H9 (cell line): ENCODE measurements at regions not wholly inside any gene's neighbourhood (a gene's known extent, or its start where the extent isn't known, plus 50 kb on each side); places are given as distances from the start of the nearest gene placed in this dataset.

Experiments
- DNase-seq: peaks from one replicate; pipeline ENCODE4 v3.0.0-alpha.2; 2017
- H2AFZ ChIP-seq: one replicate; pipeline ENCODE4 v1.6.1; 2013; ENCODE audit warnings: mild to moderate bottlenecking, low read length, control low read depth, moderate library complexity
- H2AK5ac ChIP-seq: 2 replicates; pipeline ENCODE4 v1.6.1; 2013; ENCODE audit warnings: low read length, control low read depth, mixed read lengths; ENCODE audit not compliant: insufficient read length
- H2BK120ac ChIP-seq: one replicate; pipeline ENCODE4 v1.6.1; 2013; ENCODE audit warnings: low read depth, mild to moderate bottlenecking, low read length, control low read depth, inconsistent platforms; ENCODE audit not compliant: poor library complexity, severe bottlenecking
- H2BK12ac ChIP-seq: 2 replicates; pipeline ENCODE4 v1.6.1; 2013; ENCODE audit warnings: low read length, control low read depth, mixed read lengths, low read depth; ENCODE audit not compliant: insufficient read length
- H2BK15ac ChIP-seq: 2 replicates; pipeline ENCODE4 v1.6.1; 2013; ENCODE audit warnings: low read depth, low read length, control low read depth
- H2BK20ac ChIP-seq: one replicate; pipeline ENCODE4 v1.6.1; 2013; ENCODE audit warnings: low read depth, mild to moderate bottlenecking, low read length, control low read depth, inconsistent platforms; ENCODE audit not compliant: poor library complexity, severe bottlenecking
- H2BK5ac ChIP-seq: 2 replicates; pipeline ENCODE4 v1.6.1; 2013; ENCODE audit warnings: low read length, control low read depth, mixed read lengths; ENCODE audit not compliant: insufficient read length
- H3K14ac ChIP-seq: 2 replicates; pipeline ENCODE4 v1.6.1; 2013; ENCODE audit warnings: low read length, control low read depth; ENCODE audit not compliant: insufficient read depth
- H3K18ac ChIP-seq: 2 replicates; pipeline ENCODE4 v1.6.1; 2013; ENCODE audit warnings: low read depth, mild to moderate bottlenecking, mixed read lengths, low read length, control low read depth; ENCODE audit not compliant: insufficient read length
- H3K23ac ChIP-seq: 2 replicates; pipeline ENCODE4 v1.6.1; 2013; ENCODE audit warnings: low read length, control low read depth, mixed read lengths, low read depth; ENCODE audit not compliant: insufficient read length
- H3K23me2 ChIP-seq: 2 replicates; pipeline ENCODE4 v1.6.1; 2013; ENCODE audit warnings: low read depth, mild to moderate bottlenecking, mixed read lengths, low read length, control low read depth; ENCODE audit not compliant: insufficient read length, poor library complexity, severe bottlenecking
- H3K27ac ChIP-seq: 2 replicates; pipeline ENCODE4 v1.5.1; 2013; ENCODE audit warnings: low read length, control low read depth, mixed read lengths, low read depth; ENCODE audit not compliant: insufficient read length
- H3K27me3 ChIP-seq: 2 replicates; pipeline ENCODE4 v1.6.1; 2013; ENCODE audit warnings: low read length, control low read depth, inconsistent platforms; ENCODE audit not compliant: insufficient read depth
- H3K4ac ChIP-seq: 2 replicates; pipeline ENCODE4 v1.6.1; 2013; ENCODE audit warnings: low read depth, mild to moderate bottlenecking, control low read depth, inconsistent platforms, low read length, moderate library complexity
- H3K4me1 ChIP-seq: 2 replicates; pipeline ENCODE4 v1.6.1; 2013; ENCODE audit warnings: low read length, control low read depth, inconsistent platforms; ENCODE audit not compliant: insufficient read depth
- H3K4me2 ChIP-seq: 2 replicates; pipeline ENCODE4 v1.6.1; 2013; ENCODE audit warnings: low read length, control low read depth, mixed read lengths; ENCODE audit not compliant: insufficient read length, insufficient read depth
- H3K56ac ChIP-seq: 2 replicates; pipeline ENCODE4 v1.6.1; 2013; ENCODE audit warnings: low read depth, mild to moderate bottlenecking, mixed read lengths, low read length, control low read depth; ENCODE audit not compliant: insufficient read length
- H3K79me1 ChIP-seq: 2 replicates; pipeline ENCODE4 v1.6.1; 2013; ENCODE audit warnings: low read depth, mild to moderate bottlenecking, moderate library complexity, low read length, control low read depth, inconsistent platforms; ENCODE audit not compliant: insufficient read depth, poor library complexity, severe bottlenecking
- H3K79me2 ChIP-seq: 2 replicates; pipeline ENCODE4 v1.6.1; 2013; ENCODE audit warnings: low read length, control low read depth, inconsistent platforms; ENCODE audit not compliant: insufficient read depth
- H3K9ac ChIP-seq: 2 replicates; pipeline ENCODE4 v1.6.1; 2013; ENCODE audit warnings: low read length, control low read depth, mixed read lengths; ENCODE audit not compliant: insufficient read length; ENCODE audit errors: extremely low read depth
- H3K9me3 ChIP-seq: one replicate; pipeline ENCODE4 v1.6.1; 2013; ENCODE audit warnings: low read depth, low read length, inconsistent platforms; ENCODE audit not compliant: control insufficient read depth
- H3T11ph ChIP-seq: one replicate; pipeline ENCODE4 v1.6.1; 2013; ENCODE audit warnings: mild to moderate bottlenecking, low read length, control low read depth, inconsistent platforms
- H4K20me1 ChIP-seq: one replicate; pipeline ENCODE4 v1.6.1; 2013; ENCODE audit not compliant: control insufficient read depth, insufficient read length, insufficient read depth
- H4K5ac ChIP-seq: 2 replicates; pipeline ENCODE4 v1.6.1; 2013; ENCODE audit warnings: low read depth, mild to moderate bottlenecking, mixed read lengths, low read length, control low read depth; ENCODE audit not compliant: insufficient read length
- H4K8ac ChIP-seq: replicated peaks from 2 replicates; pipeline ENCODE4 v1.6.1; 2013; ENCODE audit warnings: low read length, control low read depth, mixed read lengths, low read depth; ENCODE audit not compliant: insufficient read length
- H4K91ac ChIP-seq: 2 replicates; pipeline ENCODE4 v1.6.1; 2013; ENCODE audit warnings: low read depth, mild to moderate bottlenecking, moderate library complexity, mixed read lengths, low read length, control low read depth; ENCODE audit not compliant: insufficient read length
- H3K27ac Mint-ChIP-seq, 3 experiments: 2 replicates in 2 of 3; 3 replicates in 1 of 3; pipeline ENCODE4 v1.8.0; 2020 to 2021; ENCODE audit warnings: mixed read lengths in 3 of 3, mild to moderate bottlenecking in 1 of 3, moderate library complexity in 1 of 3
- H3K27me3 Mint-ChIP-seq: 2 replicates; pipeline ENCODE4 v1.8.0; 2021; ENCODE audit warnings: low read depth, mild to moderate bottlenecking, moderate library complexity, mixed read lengths
- H3K36me3 Mint-ChIP-seq, 3 experiments: 2 replicates in 2 of 3; 3 replicates in 1 of 3; pipeline ENCODE4 v1.8.0; 2020 to 2021; ENCODE audit warnings: low read depth in 3 of 3, mixed read lengths in 3 of 3; ENCODE audit not compliant: insufficient read depth in 1 of 3
- H3K4me1 Mint-ChIP-seq, 2 experiments: 2 replicates each; pipeline ENCODE4 v1.8.0; 2020; ENCODE audit warnings: mixed read lengths in 2 of 2
- H3K4me3 Mint-ChIP-seq, 2 experiments: 2 replicates in 1 of 2; 3 replicates in 1 of 2; pipeline ENCODE4 v1.8.0; 2020 to 2021; ENCODE audit warnings: mild to moderate bottlenecking in 2 of 2, mixed read lengths in 2 of 2, moderate library complexity in 1 of 2
- H3K9me3 Mint-ChIP-seq, 2 experiments: 2 replicates in 1 of 2; 3 replicates in 1 of 2; pipeline ENCODE4 v1.8.0; 2020; ENCODE audit warnings: mild to moderate bottlenecking in 2 of 2, mixed read lengths in 2 of 2, moderate library complexity in 1 of 2
- WGBS: extraction: QIAGEN DNeasy Blood & Tissue Kit; methylation state at CpG from one replicate; pipeline ENCODE4 v1.1.7; 2013; ENCODE audit warnings: missing lambda C conversion rate, low lambda C conversion rate, mixed read lengths; ENCODE audit not compliant: insufficient read length; ENCODE audit errors: extremely low coverage; 5-methylcytosine and 5-hydroxymethylcytosine counted together
- TF ChIP-seq, protein P1 (sequence below): fragments of 200-600 bp; sonication (generic); conservative IDR thresholded peaks from 3 replicates; pipeline ENCODE4 v1.8.0; 2021; ENCODE audit warnings: antibody characterized with exemption, mild to moderate bottlenecking

DNA sequence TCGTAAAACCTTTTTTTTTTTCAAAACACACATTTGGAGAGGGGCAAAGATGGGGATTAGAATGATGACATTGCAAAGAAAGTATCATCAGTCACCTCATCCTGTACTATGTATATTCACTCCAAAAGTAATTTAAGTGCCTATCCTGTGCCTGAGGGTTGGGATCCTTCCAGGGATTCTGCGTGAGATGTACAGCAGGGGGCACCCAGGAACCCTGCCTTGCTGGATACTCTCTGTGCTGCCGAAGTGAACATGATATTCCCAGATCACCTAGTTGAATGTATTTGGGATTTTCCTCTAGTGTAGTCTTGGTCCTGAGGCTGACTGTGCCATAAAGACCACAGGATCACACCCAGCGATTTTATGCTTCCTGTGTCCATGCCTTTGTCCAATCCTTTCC lies 372.7 kb downstream of the IPO8 start:
- H2AFZ ChIP-seq: no peak overlapping the region
- no peaks in the 10 kb centered on the region for H3K79me2 ChIP-seq
- H3K4me1 Mint-ChIP-seq: no peaks in the 10 kb centered on the region
- H3K4ac ChIP-seq: no peak overlapping the region
- no peaks in the 10 kb centered on the region for H3K23me2 ChIP-seq
- H4K5ac ChIP-seq: no peak overlapping the region
- no peak overlapping the region for H3K4me2 ChIP-seq
- H3K9me3 ChIP-seq: no peaks in the 10 kb centered on the region
- H3K79me1 ChIP-seq: no peaks in the 10 kb centered on the region
- no peak overlapping the region for H3K18ac ChIP-seq
- H3K14ac ChIP-seq: no peak overlapping the region
- H3K27ac Mint-ChIP-seq: no peak overlapping the region
- H2BK15ac ChIP-seq: no peak overlapping the region
- H3K9ac ChIP-seq: no peak overlapping the region
- H4K20me1 ChIP-seq: no peaks in the 10 kb centered on the region
- no peak overlapping the region for H3K27ac ChIP-seq
- H4K8ac ChIP-seq: no peak overlapping the region
- H3K9me3 Mint-ChIP-seq: peaks cover 3 to 16% of the 10 kb centered on the region in 2 experiments; a peak in 3 of 5 replicates
- H3K4me1 ChIP-seq: no peaks in the 10 kb centered on the region
- no CpG with 5 or more reads among the region's 4 CpGs for WGBS
- no peaks in the 10 kb centered on the region for H3K27me3 Mint-ChIP-seq
- no peak for DNase-seq
- H2AK5ac ChIP-seq: no peak overlapping the region
- no peak overlapping the region for H3K23ac ChIP-seq
- no peak overlapping the region for H3T11ph ChIP-seq
- H2BK120ac ChIP-seq: no peak overlapping the region
- no peaks in the 10 kb centered on the region for H3K27me3 ChIP-seq
- no peak overlapping the region for H3K4me3 Mint-ChIP-seq
- no peak overlapping the region for H2BK5ac ChIP-seq
- H3K56ac ChIP-seq: no peak overlapping the region
- H2BK20ac ChIP-seq: no peak overlapping the region
- TF ChIP-seq, protein P1, sequence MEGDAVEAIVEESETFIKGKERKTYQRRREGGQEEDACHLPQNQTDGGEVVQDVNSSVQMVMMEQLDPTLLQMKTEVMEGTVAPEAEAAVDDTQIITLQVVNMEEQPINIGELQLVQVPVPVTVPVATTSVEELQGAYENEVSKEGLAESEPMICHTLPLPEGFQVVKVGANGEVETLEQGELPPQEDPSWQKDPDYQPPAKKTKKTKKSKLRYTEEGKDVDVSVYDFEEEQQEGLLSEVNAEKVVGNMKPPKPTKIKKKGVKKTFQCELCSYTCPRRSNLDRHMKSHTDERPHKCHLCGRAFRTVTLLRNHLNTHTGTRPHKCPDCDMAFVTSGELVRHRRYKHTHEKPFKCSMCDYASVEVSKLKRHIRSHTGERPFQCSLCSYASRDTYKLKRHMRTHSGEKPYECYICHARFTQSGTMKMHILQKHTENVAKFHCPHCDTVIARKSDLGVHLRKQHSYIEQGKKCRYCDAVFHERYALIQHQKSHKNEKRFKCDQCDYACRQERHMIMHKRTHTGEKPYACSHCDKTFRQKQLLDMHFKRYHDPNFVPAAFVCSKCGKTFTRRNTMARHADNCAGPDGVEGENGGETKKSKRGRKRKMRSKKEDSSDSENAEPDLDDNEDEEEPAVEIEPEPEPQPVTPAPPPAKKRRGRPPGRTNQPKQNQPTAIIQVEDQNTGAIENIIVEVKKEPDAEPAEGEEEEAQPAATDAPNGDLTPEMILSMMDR: no peak
- H2BK12ac ChIP-seq: no peak overlapping the region
- H3K36me3 Mint-ChIP-seq: peaks cover 0 to 3% (median 0%) of the 10 kb centered on the region in 3 experiments; a peak in 2 of 7 replicates
- H4K91ac ChIP-seq: no peak overlapping the region
